HL-60 (cell line): ENCODE measurements at regions not wholly inside any gene's neighbourhood (a gene's known extent, or its start where the extent isn't known, plus 50 kb on each side); places are given as distances from the start of the nearest gene placed in this dataset.

Source experiments
- DNase-seq, 2 experiments: peaks; one replicate each; pipeline ENCODE4 v3.0.0-alpha.2; 2010 to 2020; ENCODE audit warnings: low read depth in 1 of 2, low spot score in 1 of 2
- H3K27ac ChIP-seq: fragments of 250-450 bp; sonication (Bioruptor Pico); replicated peaks from 2 replicates; pipeline ENCODE4 v1.5.1; 2020; ENCODE audit warnings: mild to moderate bottlenecking, moderate library complexity
- H3K27me3 ChIP-seq: fragments of 250-450 bp; sonication (Bioruptor Pico); 2 replicates; pipeline ENCODE4 v1.5.1; 2021; ENCODE audit warnings: mild to moderate bottlenecking, moderate library complexity; ENCODE audit not compliant: insufficient read depth, poor library complexity, severe bottlenecking
- H3K4me3 ChIP-seq: replicated peaks from 2 replicates; pipeline ENCODE4 v1.5.1; 2011; ENCODE audit warnings: mild to moderate bottlenecking, control low read depth, low read length; ENCODE audit not compliant: insufficient read depth
- CTCF ChIP-seq: IDR thresholded peaks from one replicate; pipeline ENCODE4 v1.5.1; 2011; ENCODE audit warnings: low read length, control low read depth, inconsistent platforms; ENCODE audit not compliant: insufficient read depth
- GABPA ChIP-seq: IDR thresholded peaks from 2 replicates; pipeline ENCODE4 v1.6.1; 2012; ENCODE audit warnings: low read depth
- POLR2AphosphoS5 ChIP-seq: IDR thresholded peaks from 2 replicates; pipeline ENCODE4 v1.6.1; 2012; ENCODE audit warnings: low read depth
- REST ChIP-seq: IDR thresholded peaks from 2 replicates; pipeline ENCODE4 v1.6.1; 2012; ENCODE audit warnings: low read depth; ENCODE audit not compliant: insufficient replicate concordance
- SPI1 ChIP-seq: IDR thresholded peaks from 2 replicates; pipeline ENCODE4 v1.6.1; 2012; ENCODE audit warnings: low read depth, mild to moderate bottlenecking, borderline replicate concordance

DNA sequence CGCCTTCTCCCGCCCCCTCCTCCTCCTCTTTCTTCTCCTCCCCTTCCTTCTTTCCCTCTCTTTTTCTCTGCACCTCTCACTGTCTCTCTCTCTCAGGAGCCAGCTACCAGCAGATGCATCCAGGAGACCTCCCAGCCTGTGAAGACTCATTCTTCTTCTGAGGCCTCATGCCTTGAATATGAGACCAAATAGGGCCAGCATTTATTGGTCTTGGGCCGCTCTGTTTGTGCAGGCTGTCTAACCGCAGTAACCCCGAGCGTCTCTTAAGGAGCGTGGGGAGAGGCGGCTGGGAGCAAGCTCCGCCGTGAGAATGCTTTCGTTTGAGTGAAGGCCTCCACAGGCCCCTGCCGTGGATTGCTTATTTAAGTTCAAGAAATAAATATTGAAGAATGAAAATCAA, 167.0 kb downstream of the NUFIP1 start:
- Histone ChIP-seq H3K27me3 (peaks cover 7% of the 10 kb centered on the region), H3K4me3 (no peak overlapping the region), H3K27ac (no peak overlapping the region)
- DNase-seq, result no peak
- TF ChIP-seq CTCF (no peak), POLR2AphosphoS5 (no peak), GABPA (no peak), REST (no peak), SPI1 (no peak)

DNA sequence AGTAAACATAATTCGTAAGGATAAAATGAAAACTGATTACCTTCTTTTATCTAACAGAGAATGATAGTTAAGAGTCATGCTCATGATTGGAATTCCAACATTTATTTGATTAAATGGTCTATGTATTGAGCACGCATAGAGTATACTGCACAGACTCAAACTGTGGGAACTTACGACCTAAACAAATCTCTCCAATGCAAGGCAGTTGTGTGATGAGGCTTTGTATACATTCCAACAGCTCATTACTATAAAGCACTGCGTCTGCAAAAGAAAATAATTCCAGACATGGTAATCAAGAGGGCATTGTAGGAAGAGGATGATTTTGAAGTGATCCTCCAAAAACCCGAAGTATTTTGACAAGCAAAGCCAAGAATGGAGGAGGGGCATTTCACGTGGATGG, 169.5 kb downstream of the NUFIP1 start:
- H3K27ac ChIP-seq, result no peak overlapping the region
- TF ChIP-seq CTCF (no peak), POLR2AphosphoS5 (no peak), SPI1 (no peak), GABPA (no peak), REST (no peak)
- DNase-seq, result no peak
- peaks cover 3% of the 10 kb centered on the region for H3K27me3 ChIP-seq
- no peak overlapping the region for H3K4me3 ChIP-seq

DNA sequence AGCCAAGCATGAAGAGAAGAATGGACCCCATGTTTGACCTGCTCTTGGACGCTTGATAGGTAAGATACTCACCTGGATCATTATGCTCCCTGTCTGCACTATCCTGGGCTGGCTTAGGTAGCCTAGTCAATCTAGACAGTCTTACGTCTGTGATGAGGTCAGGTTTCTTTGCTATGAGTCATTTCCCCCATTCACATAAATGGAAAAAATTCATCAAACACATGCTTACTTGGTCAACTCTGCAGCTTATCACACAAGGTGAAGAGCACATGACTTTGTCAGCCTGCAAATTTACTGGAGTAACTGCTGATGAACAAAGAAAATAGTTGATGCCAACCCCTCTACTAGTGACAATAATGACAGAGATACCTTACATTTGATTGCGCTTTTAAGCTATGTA, 170.0 kb downstream of the NUFIP1 start:
- TF ChIP-seq GABPA (no peak), CTCF (no peak), REST (no peak), POLR2AphosphoS5 (no peak), SPI1 (no peak)
- Histone ChIP-seq H3K27me3 (no peaks in the 10 kb centered on the region), H3K27ac (no peak overlapping the region), H3K4me3 (no peak overlapping the region)
- DNase-seq, result no peak
